Prostate gland (tissue), 2 donors: ENCODE measurements at regions not wholly inside any gene's neighbourhood (a gene's known extent, or its start where the extent isn't known, plus 50 kb on each side); places are given as distances from the start of the nearest gene placed in this dataset.

Experiments
- POLR2A ChIP-seq: fragments of 450-650 bp; IDR thresholded peaks from one replicate; pipeline ENCODE4 v1.6.1; 2016; ENCODE audit warnings: antibody characterized with exemption, mild to moderate bottlenecking
- POLR2AphosphoS5 ChIP-seq: sonication (generic); formaldehyde crosslinking; IDR thresholded peaks from one replicate; pipeline ENCODE4 v1.6.1; 2017; ENCODE audit warnings: antibody characterized with exemption
- TF ChIP-seq, protein P1 (sequence below), 4 experiments: fragments of 200-600 bp in 2 of 4; fragments of 450-650 bp in 2 of 4; sonication (generic) in 2 of 4; IDR thresholded peaks; 1 replicate in 3 of 4; 2 replicates in 1 of 4; pipeline ENCODE4 v1.5.1; 2016 to 2019; ENCODE audit warnings: antibody characterized with exemption in 4 of 4, mild to moderate bottlenecking in 2 of 4, moderate library complexity in 2 of 4

DNA sequence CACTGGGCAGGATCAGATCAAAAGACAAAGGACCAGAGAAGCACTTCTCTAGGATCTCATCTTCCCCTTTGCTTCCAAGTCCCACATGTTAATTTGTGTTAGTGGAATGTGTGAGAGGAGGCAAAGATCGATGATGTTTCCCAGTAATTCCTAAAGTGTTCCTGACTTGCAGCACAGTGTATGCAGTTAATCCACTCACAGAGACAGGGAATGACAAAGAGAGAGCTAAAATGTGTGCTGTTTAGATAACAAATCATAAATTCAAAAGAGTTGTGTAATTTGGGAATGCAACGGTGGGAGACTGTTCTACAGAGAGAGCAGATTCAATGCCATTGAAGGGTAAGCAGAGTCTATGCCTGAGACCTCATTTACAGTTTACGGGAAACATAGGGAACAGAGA lies 132.0 kb upstream of the SVIL start:
- TF ChIP-seq, protein P1, sequence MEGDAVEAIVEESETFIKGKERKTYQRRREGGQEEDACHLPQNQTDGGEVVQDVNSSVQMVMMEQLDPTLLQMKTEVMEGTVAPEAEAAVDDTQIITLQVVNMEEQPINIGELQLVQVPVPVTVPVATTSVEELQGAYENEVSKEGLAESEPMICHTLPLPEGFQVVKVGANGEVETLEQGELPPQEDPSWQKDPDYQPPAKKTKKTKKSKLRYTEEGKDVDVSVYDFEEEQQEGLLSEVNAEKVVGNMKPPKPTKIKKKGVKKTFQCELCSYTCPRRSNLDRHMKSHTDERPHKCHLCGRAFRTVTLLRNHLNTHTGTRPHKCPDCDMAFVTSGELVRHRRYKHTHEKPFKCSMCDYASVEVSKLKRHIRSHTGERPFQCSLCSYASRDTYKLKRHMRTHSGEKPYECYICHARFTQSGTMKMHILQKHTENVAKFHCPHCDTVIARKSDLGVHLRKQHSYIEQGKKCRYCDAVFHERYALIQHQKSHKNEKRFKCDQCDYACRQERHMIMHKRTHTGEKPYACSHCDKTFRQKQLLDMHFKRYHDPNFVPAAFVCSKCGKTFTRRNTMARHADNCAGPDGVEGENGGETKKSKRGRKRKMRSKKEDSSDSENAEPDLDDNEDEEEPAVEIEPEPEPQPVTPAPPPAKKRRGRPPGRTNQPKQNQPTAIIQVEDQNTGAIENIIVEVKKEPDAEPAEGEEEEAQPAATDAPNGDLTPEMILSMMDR (IDR thresholded peaks at IDR 0.05): no peak
- no peak for TF ChIP-seq POLR2AphosphoS5
- TF ChIP-seq POLR2A: no peak
